Skeletal muscle tissue (tissue), 3 donors: ENCODE measurements at regions not wholly inside any gene's neighbourhood (a gene's known extent, or its start where the extent isn't known, plus 50 kb on each side); places are given as distances from the start of the nearest gene placed in this dataset.
"Not testable (repeated sequence)": the region's sequence is repeated elsewhere in the genome, so short reads cannot be mapped to it uniquely, and the experiment has no call there.

Source experiments
- H3K27ac ChIP-seq: one replicate; pipeline ENCODE4 v1.7.0; 2013; ENCODE audit warnings: mild to moderate bottlenecking, low read depth, low read length, inconsistent platforms
- H3K27me3 ChIP-seq, 3 donors: one replicate each; pipeline ENCODE4 v1.7.0; 2013; ENCODE audit warnings: low read length in 3 of 3; ENCODE audit not compliant: control insufficient read depth in 3 of 3, insufficient read depth in 3 of 3
- H3K36me3 ChIP-seq, 3 donors: one replicate each; pipeline ENCODE4 v1.7.0; 2013; ENCODE audit warnings: low read length in 3 of 3; ENCODE audit not compliant: control insufficient read depth in 3 of 3, insufficient read depth in 3 of 3
- H3K4me1 ChIP-seq, 3 donors: one replicate each; pipeline ENCODE4 v1.7.0; 2013; ENCODE audit warnings: low read length in 3 of 3, mild to moderate bottlenecking in 3 of 3; ENCODE audit not compliant: control insufficient read depth in 3 of 3, insufficient read depth in 3 of 3
- H3K4me3 ChIP-seq, 3 donors: one replicate each; pipeline ENCODE4 v1.7.0; 2013; ENCODE audit warnings: low read length in 3 of 3
- H3K9ac ChIP-seq, 3 donors: one replicate each; pipeline ENCODE4 v1.7.0; 2013; ENCODE audit warnings: low read length in 3 of 3, mild to moderate bottlenecking in 3 of 3, moderate library complexity in 2 of 3, low read depth in 1 of 3
- H3K9me3 ChIP-seq, 3 donors: one replicate each; pipeline ENCODE4 v1.7.0; 2013; ENCODE audit warnings: low read length in 3 of 3; ENCODE audit not compliant: control insufficient read depth in 3 of 3
- donor health status: Osteomylitis.

DNA sequence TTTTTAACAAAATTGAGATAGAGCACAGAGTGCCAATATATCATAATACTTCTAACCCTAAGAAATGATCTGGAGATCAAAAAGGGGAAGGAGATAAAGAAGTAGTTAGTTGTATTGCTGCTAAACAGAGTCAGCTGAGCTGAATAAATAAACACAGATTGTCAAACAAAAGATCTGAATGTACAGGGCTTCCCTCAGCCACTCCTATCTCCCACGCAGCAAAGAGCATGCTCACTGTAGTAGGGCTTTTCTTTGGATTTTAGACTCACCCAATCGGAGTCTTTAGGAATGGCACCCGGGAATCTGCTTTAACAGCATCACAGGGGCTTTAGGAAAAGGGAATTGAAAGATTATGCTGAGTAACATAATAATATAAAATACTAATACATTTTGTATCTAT, 222.2 kb upstream of the STXBP5 start:
- Histone ChIP-seq H3K27me3 (no peaks in the 10 kb centered on the region), H3K4me3 (no peak overlapping the region), H3K4me1 (no peaks in the 10 kb centered on the region), H3K9ac (no peak overlapping the region), H3K9me3 (no peaks in the 10 kb centered on the region), H3K27ac (no peak overlapping the region), H3K36me3 (no peaks in the 10 kb centered on the region)

DNA sequence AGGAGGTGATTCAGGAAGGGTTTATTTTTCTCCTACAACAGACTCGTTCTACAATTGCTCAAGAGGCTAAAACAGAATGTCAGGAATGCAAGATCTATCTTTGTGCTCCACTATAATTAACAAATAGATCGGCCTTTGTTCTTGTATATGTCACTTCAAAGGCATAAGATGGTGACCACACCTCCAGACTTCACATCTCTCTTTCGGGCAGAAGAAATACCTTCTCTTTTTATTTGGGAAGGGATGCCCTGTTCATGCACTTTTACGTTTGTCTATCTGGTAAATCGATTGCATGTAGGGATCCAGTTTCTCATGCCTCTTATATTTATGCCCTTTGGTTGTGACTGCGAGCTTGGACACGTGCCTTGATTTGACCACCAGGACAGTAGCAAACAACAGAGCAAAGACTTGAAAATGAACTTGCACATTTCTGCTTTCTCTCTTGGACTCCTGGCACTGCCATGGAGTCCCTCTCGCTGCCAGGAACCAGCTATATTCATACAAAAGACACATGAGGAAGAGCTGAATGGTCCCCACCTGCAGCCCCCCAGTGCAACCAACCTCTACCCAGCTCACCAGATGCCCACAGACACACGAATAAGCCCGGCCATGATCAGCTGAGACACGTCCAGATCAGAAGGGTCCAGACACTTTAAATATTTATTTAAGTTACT, 219.8 kb upstream of the STXBP5 start:
- Histone ChIP-seq H3K9me3 (no peaks in the 10 kb centered on the region), H3K4me3 (no peak overlapping the region), H3K27ac (no peak overlapping the region), H3K36me3 (no peaks in the 10 kb centered on the region), H3K27me3 (no peaks in the 10 kb centered on the region), H3K9ac (no peak overlapping the region), H3K4me1 (no peaks in the 10 kb centered on the region)

DNA sequence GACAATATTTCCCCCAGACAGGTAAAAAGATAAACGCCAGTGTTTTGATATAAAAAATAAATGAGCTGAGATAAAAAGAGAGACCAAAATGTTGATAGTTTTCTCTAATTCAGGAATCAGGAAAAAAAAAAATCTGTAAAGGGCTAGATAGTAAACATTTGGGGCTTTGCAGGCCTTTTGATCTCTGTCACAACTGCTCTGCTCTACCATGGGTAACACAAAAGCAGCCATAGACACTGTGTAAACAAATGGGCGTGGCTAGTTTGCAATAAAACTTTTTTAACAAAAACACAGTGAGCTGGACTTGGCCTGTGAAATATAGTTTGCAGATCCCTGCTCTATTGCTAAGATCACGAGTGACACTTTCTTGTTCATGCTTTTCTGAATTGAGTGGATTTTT, 219.1 kb upstream of the STXBP5 start:
- Histone ChIP-seq H3K4me1 (no peaks in the 10 kb centered on the region), H3K4me3 (no peak overlapping the region), H3K27me3 (no peaks in the 10 kb centered on the region), H3K9ac (no peak overlapping the region), H3K36me3 (no peaks in the 10 kb centered on the region), H3K9me3 (no peaks in the 10 kb centered on the region), H3K27ac (no peak overlapping the region)

DNA sequence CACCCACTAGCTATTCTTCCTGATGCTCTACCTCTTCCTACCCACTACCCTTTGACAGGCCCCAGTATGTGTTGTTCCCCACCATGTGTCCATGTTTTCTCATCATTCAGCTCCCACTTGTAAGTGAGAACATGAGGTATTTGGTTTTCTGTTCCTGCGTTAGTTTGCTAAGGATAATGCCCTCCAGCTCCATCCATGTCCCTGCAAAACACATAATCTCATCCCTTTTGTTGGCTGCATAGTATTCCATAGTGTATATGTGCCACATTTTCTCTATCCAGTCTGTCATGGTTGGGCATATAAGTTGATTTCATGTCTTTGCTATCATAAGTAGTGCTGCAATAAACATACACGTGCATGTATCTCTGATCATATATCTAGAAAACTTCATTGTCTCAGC, 218.3 kb upstream of the STXBP5 start:
- Histone ChIP-seq H3K36me3 (no peaks in the 10 kb centered on the region), H3K9ac (no peak overlapping the region), H3K4me1 (no peaks in the 10 kb centered on the region), H3K27me3 (no peaks in the 10 kb centered on the region), H3K27ac (no peak overlapping the region), H3K9me3 (no peaks in the 10 kb centered on the region), H3K4me3 (no peak overlapping the region)

DNA sequence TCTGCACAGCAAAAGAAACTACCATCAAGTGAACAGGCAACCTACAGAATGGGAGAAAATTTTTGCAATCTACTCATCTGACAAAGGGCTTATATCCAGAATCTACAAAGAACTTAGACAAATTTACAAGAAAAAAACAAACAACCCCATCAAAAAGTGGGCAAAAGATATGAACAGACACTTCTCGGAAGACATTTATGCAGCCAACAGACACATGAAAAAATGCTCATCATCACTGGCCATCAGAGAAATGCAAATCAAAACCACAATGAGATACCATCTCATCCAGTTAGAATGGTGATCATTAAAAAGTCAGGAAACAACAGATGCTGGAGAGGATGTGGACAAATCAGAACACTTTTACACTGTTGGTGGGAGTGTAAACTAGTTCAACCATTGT, 216.3 kb upstream of the STXBP5 start:
- H3K4me3 ChIP-seq, H3K4me1 ChIP-seq, H3K9me3 ChIP-seq, H3K9ac ChIP-seq, H3K27ac ChIP-seq, H3K27me3 ChIP-seq, H3K36me3 ChIP-seq: not testable (repeated sequence)

DNA sequence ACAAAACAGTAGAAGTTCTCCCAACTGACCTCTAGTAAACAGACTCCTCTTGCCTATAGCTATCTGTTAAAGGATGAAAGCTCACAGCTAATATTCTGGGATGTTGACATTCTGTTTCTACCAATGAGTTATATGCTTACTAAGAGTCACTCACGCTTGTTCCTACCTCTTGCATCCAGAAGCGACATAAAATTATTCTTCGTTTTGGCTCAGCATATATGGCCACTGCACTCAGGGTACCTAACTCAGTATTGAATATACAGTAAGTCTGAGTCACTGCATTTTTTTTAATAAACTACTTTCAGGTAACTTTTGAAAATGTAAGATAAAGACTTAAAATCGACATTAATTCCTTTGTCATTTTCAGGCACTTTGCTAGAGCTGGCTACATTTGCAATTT, 214.4 kb upstream of the STXBP5 start:
- no peaks in the 10 kb centered on the region for H3K4me1 ChIP-seq
- H3K4me3 ChIP-seq = no peak overlapping the region
- no peaks in the 10 kb centered on the region for H3K27me3 ChIP-seq
- H3K36me3 ChIP-seq = no peaks in the 10 kb centered on the region
- no peak overlapping the region for H3K9ac ChIP-seq
- H3K27ac ChIP-seq = no peak overlapping the region
- H3K9me3 ChIP-seq = peaks cover 0 to 2% (median 0%) of the 10 kb centered on the region in 3 donors

DNA sequence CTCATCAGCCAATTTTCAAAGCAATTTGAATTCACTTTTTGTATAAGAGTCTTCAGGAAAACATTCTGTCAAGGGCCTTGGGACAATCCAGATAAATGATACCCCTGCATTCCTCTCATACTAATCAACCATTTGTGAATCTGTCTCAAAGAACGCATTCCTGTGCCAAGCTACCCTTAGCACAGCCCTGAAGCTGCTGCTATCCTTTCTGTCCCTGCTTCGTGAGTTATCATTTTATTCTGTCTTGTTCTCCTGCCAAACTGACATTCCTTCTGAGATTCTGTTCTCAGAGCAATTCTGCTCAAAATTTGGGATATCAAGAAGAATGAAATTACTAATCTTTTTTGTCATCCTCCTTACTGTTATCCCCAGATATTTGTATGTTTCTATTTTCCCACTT, 213.9 kb upstream of the STXBP5 start:
- Histone ChIP-seq H3K27ac (no peak overlapping the region), H3K9me3 (peaks cover 0 to 2% (median 0%) of the 10 kb centered on the region in 3 donors), H3K4me1 (no peaks in the 10 kb centered on the region), H3K4me3 (no peak overlapping the region), H3K27me3 (no peaks in the 10 kb centered on the region), H3K9ac (no peak overlapping the region), H3K36me3 (no peaks in the 10 kb centered on the region)

DNA sequence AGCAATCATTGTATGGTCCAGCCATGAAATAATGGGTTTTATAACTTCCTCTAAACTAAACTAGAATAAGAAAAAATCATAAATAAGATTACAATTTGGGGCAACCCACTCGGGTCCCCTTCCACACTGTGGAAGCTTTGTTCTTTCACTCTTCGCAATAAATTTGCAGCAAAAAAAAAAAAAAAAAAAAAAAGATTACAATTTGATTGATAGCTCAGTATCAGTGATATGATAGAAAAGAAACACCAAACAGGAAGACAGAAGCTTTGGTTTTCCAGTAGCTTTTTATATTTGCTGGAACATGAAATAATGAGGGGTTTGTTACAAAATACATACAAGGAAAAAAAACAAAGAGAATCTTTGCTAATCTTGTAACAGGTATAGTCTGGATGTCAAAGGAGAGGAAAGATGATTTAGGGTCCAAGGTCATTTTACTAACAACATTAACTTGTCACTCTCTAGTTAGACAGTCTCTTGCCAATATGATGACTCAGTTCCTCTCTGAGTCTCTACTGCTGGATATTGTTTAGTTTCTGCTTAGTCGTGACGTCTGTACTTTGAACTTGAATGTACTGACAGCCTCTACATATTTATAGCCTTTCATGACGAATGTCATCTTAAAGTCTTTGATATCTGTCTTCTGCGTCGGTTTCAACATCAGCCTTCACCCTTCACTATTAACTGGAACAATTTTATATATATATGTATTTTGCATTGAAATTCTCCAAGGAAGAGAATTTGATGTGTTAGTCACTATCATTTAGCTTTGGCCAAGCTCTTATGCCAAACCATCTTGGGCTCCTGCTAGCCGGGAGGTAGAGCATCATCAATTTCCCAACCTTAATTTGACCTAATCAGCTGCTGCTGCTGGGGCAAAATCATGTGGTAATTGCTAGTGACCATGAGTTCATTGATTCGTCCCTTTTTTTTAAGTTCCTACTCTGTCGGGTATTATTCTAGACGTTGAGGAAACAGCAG, 213.1 kb upstream of the STXBP5 start:
- no peaks in the 10 kb centered on the region for H3K4me1 ChIP-seq
- H3K4me3 ChIP-seq = no peak overlapping the region
- no peaks in the 10 kb centered on the region for H3K36me3 ChIP-seq
- no peak overlapping the region for H3K27ac ChIP-seq
- no peaks in the 10 kb centered on the region for H3K27me3 ChIP-seq
- H3K9me3 ChIP-seq = peaks cover 0 to 2% (median 0%) of the 10 kb centered on the region in 3 donors
- H3K9ac ChIP-seq = no peak overlapping the region

DNA sequence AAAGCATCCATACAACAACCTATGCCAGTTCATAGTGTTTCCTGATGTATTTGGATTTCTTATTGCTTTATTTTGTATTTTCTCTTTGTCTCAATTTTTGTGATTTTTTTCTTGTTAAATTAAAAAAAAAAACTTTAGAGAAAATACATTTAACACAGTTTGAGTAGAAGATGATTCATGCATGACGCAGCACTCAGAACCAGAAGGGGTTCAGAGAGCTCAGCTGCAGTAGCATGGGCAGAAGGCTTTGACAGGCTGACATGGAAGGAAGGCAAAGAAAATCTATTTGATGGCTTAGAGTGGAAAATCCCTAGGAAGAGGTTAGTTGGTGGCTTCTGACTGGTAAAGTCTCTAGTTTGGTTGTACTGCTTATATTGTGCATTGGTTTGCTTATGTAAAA, 207.2 kb upstream of the STXBP5 start:
- Histone ChIP-seq H3K9me3 (peaks cover 0 to 2% (median 0%) of the 10 kb centered on the region in 3 donors), H3K4me3 (no peak overlapping the region), H3K4me1 (no peaks in the 10 kb centered on the region)

DNA sequence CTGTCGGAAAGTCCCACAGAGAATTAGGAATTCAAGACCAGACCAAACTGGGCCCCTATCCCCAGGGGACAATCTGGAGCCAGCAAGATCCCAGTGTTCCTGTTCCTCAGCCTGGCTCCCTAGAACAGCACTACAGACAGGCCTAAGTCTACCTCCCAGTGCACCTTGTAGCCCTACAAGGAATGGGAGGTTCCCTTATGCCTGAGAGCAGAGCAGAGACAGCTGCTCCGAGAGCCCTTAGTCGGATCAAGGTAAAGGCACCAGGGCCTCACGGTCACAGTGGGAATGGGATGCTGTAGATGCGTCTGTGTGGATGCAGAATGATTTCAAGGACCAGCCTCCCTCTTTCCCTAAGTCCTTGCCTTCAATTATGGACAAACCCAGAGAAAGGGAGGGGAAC, 204.5 kb upstream of the STXBP5 start:
- no peaks in the 10 kb centered on the region for H3K9me3 ChIP-seq
- H3K4me1 ChIP-seq = no peaks in the 10 kb centered on the region
- no peaks in the 10 kb centered on the region for H3K36me3 ChIP-seq
- no peak overlapping the region for H3K27ac ChIP-seq
- no peak overlapping the region for H3K9ac ChIP-seq
- H3K4me3 ChIP-seq = no peak overlapping the region
- no peaks in the 10 kb centered on the region for H3K27me3 ChIP-seq

More for the DNA sequence above, 207.2 kb upstream of the STXBP5 start:
- Histone ChIP-seq H3K9ac (no peak overlapping the region), H3K36me3 (no peaks in the 10 kb centered on the region), H3K27me3 (no peaks in the 10 kb centered on the region), H3K27ac (no peak overlapping the region)
